Stomach (tissue), 8 donors: ENCODE measurements at regions not wholly inside any gene's neighbourhood (a gene's known extent, or its start where the extent isn't known, plus 50 kb on each side); places are given as distances from the start of the nearest gene placed in this dataset.
"Not testable (repeated sequence)": the region's sequence is repeated elsewhere in the genome, so short reads cannot be mapped to it uniquely, and the experiment has no call there.

Source experiments
- DNase-seq, 2 donors: peaks; one replicate each; pipeline versions ENCODE4 v3.0.0 to v3.0.0-alpha.2; 2013 to 2019
- H3K27ac ChIP-seq, 5 donors: fragments of 200-600 bp in 4 of 5; sonication (generic) in 4 of 5; one replicate each; pipeline ENCODE4 v1.5.1; 2013 to 2019; ENCODE audit warnings: mild to moderate bottlenecking in 1 of 5, moderate library complexity in 1 of 5
- H3K27me3 ChIP-seq, 3 donors: fragments of 200-600 bp; sonication (generic); one replicate each; pipeline ENCODE4 v1.5.1; 2017 to 2019; ENCODE audit warnings: mixed run types in 1 of 3
- H3K36me3 ChIP-seq, 4 donors: fragments of 200-600 bp; sonication (generic); 1 replicate in 3 of 4; 2 replicates in 1 of 4; pipeline ENCODE4 v1.5.1; 2016 to 2019
- H3K4me1 ChIP-seq, 4 donors: fragments of 200-600 bp; sonication (generic); one replicate each; pipeline ENCODE4 v1.5.1; 2016 to 2019
- H3K4me3 ChIP-seq, 4 donors: fragments of 200-600 bp; sonication (generic) in 3 of 4; one replicate each; pipeline ENCODE4 v1.5.1; 2016 to 2019; ENCODE audit warnings: mild to moderate bottlenecking in 1 of 4
- H3K9me3 ChIP-seq, 4 donors: fragments of 200-600 bp; sonication (generic); one replicate each; pipeline ENCODE4 v1.5.1; 2016 to 2019
- CTCF ChIP-seq, 7 experiments: fragments of 450-650 bp in 4 of 7; fragments of 200-600 bp in 3 of 7; sonication (generic) in 3 of 7; IDR thresholded peaks; one replicate each; pipeline ENCODE4 v1.5.1; 2016 to 2019; ENCODE audit warnings: antibody characterized with exemption in 7 of 7, control low read depth in 2 of 7, mild to moderate bottlenecking in 1 of 7
- EP300 ChIP-seq: sonication (generic); formaldehyde crosslinking; IDR thresholded peaks from one replicate; pipeline ENCODE4 v1.6.1; 2017; ENCODE audit warnings: antibody characterized with exemption
- POLR2A ChIP-seq, 4 donors: fragments of 450-650 bp; IDR thresholded peaks; one replicate each; pipeline ENCODE4 v1.6.1; 2016; ENCODE audit warnings: antibody characterized with exemption in 4 of 4, control low read depth in 2 of 4, mild to moderate bottlenecking in 1 of 4, moderate library complexity in 1 of 4
- POLR2AphosphoS5 ChIP-seq, 3 donors: sonication (generic); formaldehyde crosslinking; IDR thresholded peaks; one replicate each; pipeline ENCODE4 v1.6.1; 2016; ENCODE audit warnings: antibody characterized with exemption in 3 of 3
- WGBS, 5 donors: extraction: QIAGEN DNeasy Blood & Tissue Kit in 3 of 5; methylation state at CpG; one replicate each; pipeline versions ENCODE4 v1.1.5 to v1.1.7; 2013 to 2018; 5-methylcytosine and 5-hydroxymethylcytosine counted together
- intact Hi-C: fragments of 100-400 bp; cut with DNase I; formaldehyde crosslinking; loops from one replicate; pipeline ENCODE4 v1.15.1; 2023; ENCODE audit warnings: low total_unique reads
- donor health status: healthy with polysubstance abuse.
- donor health status: Bipolar disorder and iron deficiency.
- donor health status: healthy.

- Histone ChIP-seq H3K27me3 (no peaks in the 10 kb centered on the region), H3K4me1 (no peaks in the 10 kb centered on the region), H3K27ac (no peak overlapping the region), H3K4me3 (no peak overlapping the region), H3K9me3 (peaks cover 0 to 25% (median 17%) of the 10 kb centered on the region in 4 donors), H3K36me3 (no peaks in the 10 kb centered on the region)
- WGBS, 5 donors, result 56 to 91% (median 88%) methylated on average over 21 of the region's 21 CpGs
- TF ChIP-seq POLR2A (IDR thresholded peaks at IDR 0.05) (no peak), EP300 (no peak), CTCF (IDR thresholded peaks at IDR 0.05) (no peak), POLR2AphosphoS5 (IDR thresholded peaks at IDR 0.05) (no peak)
- no peak for DNase-seq
- intact Hi-C loops, result no loop called here
Observed at GRCh38 chr21:13937236-13937635, 273.5 kb downstream of the LIPI start.

- H3K27me3 ChIP-seq, H3K4me3 ChIP-seq, intact Hi-C loops, H3K36me3 ChIP-seq, H3K4me1 ChIP-seq, DNase-seq, H3K27ac ChIP-seq: not testable (repeated sequence)
- 93 to 97% (median 95%) methylated on average over 26 to 38 of the region's 38 CpGs for WGBS, 5 donors
- H3K9me3 ChIP-seq, result peaks cover 0 to 25% (median 17%) of the 10 kb centered on the region in 4 donors
Observed at GRCh38 chr21:13936033-13936937, 274.5 kb downstream of the LIPI start.

GRCh38 chr21:13935396-13936032 lies 275.2 kb downstream of the LIPI start:
- H3K36me3 ChIP-seq, H3K27ac ChIP-seq, H3K4me1 ChIP-seq, H3K4me3 ChIP-seq, intact Hi-C loops, H3K27me3 ChIP-seq, DNase-seq: not testable (repeated sequence)
- H3K9me3 ChIP-seq, result peaks cover 0 to 25% (median 17%) of the 10 kb centered on the region in 4 donors
- 86 to 100% (median 96%) methylated on average over 10 to 26 of the region's 26 CpGs for WGBS, 5 donors

GRCh38 chr21:13934887-13935342 lies 275.8 kb downstream of the LIPI start:
- WGBS, 5 donors, result 79 to 97% (median 95%) methylated on average over 4 to 23 of the region's 23 CpGs
- H3K36me3 ChIP-seq, H3K27ac ChIP-seq, H3K4me1 ChIP-seq, intact Hi-C loops, H3K27me3 ChIP-seq, H3K4me3 ChIP-seq, DNase-seq: not testable (repeated sequence)
- peaks cover 0 to 25% (median 17%) of the 10 kb centered on the region in 4 donors for H3K9me3 ChIP-seq

GRCh38 chr21:13923175-13923574 lies 287.6 kb downstream of the LIPI start:
- WGBS, 5 donors, result 41 to 76% (median 64%) methylated on average over 1 of the region's 1 CpG
- H3K4me1 ChIP-seq, H3K36me3 ChIP-seq, H3K27ac ChIP-seq, H3K9me3 ChIP-seq, DNase-seq, H3K4me3 ChIP-seq, H3K27me3 ChIP-seq, intact Hi-C loops: not testable (repeated sequence)

GRCh38 chr21:13921455-13921854 lies 289.3 kb downstream of the LIPI start:
- H3K9me3 ChIP-seq, H3K36me3 ChIP-seq, intact Hi-C loops, H3K27ac ChIP-seq, H3K4me1 ChIP-seq, H3K4me3 ChIP-seq, DNase-seq, H3K27me3 ChIP-seq: not testable (repeated sequence)
- WGBS, 5 donors, result 65 to 94% (median 91%) methylated on average over 1 of the region's 1 CpG

GRCh38 chr21:13907385-13907784 lies 297.8 kb downstream of the POTED start:
- intact Hi-C loops, H3K4me1 ChIP-seq, H3K27ac ChIP-seq, H3K36me3 ChIP-seq, H3K9me3 ChIP-seq, H3K27me3 ChIP-seq, H3K4me3 ChIP-seq, DNase-seq: not testable (repeated sequence)
- WGBS, 5 donors, result 70 to 76% (median 72%) methylated on average over 3 to 10 of the region's 10 CpGs

GRCh38 chr21:13896596-13897247 lies 287.1 kb downstream of the POTED start:
- H3K4me3 ChIP-seq, H3K27ac ChIP-seq, intact Hi-C loops, H3K27me3 ChIP-seq, H3K36me3 ChIP-seq, H3K4me1 ChIP-seq, H3K9me3 ChIP-seq, DNase-seq: not testable (repeated sequence)
- WGBS, 5 donors, result 67 to 85% (median 78%) methylated on average over 4 of the region's 4 CpGs

GRCh38 chr21:13893617-13894016 lies 284.0 kb downstream of the POTED start:
- H3K4me1 ChIP-seq, result not testable (repeated sequence)

GRCh38 chr21:13893025-13893424 lies 283.4 kb downstream of the POTED start:
- H3K27me3 ChIP-seq, intact Hi-C loops, H3K27ac ChIP-seq, DNase-seq, H3K4me1 ChIP-seq, H3K4me3 ChIP-seq, H3K36me3 ChIP-seq, H3K9me3 ChIP-seq: not testable (repeated sequence)
- 56 to 74% (median 71%) methylated on average over 4 of the region's 4 CpGs for WGBS, 5 donors

More at GRCh38 chr21:13893617-13894016, 284.0 kb downstream of the POTED start:
- H3K9me3 ChIP-seq, H3K36me3 ChIP-seq, intact Hi-C loops, H3K4me3 ChIP-seq, H3K27ac ChIP-seq, DNase-seq, H3K27me3 ChIP-seq: not testable (repeated sequence)
- 22 to 40% (median 34%) methylated on average over 2 of the region's 2 CpGs for WGBS, 5 donors
